B cell (primary cell): ENCODE measurements at regions not wholly inside any gene's neighbourhood (a gene's known extent, or its start where the extent isn't known, plus 50 kb on each side); places are given as distances from the start of the nearest gene placed in this dataset.

Experiments
- CTCF ChIP-seq: fragments of 200-600 bp; IDR thresholded peaks from one replicate; pipeline ENCODE4 v1.8.0; 2022; ENCODE audit warnings: antibody characterized with exemption, mild to moderate bottlenecking
- EZH2 ChIP-seq: IDR thresholded peaks from 2 replicates; pipeline ENCODE4 v1.6.1; 2012; ENCODE audit warnings: borderline replicate concordance, low read depth, mild to moderate bottlenecking, moderate library complexity, low read length; ENCODE audit not compliant: insufficient read depth, poor library complexity, severe bottlenecking

- TF ChIP-seq CTCF, result no peak
- no peak for TF ChIP-seq EZH2
Measured at GRCh38 chr2:67614454-67614853, 217.3 kb downstream of the ETAA1 start.
